ENCODE measurements at regions not wholly inside any gene's neighbourhood (a gene's known extent, or its start where the extent isn't known, plus 50 kb on each side); places are given as distances from the start of the nearest gene placed in this dataset.
"Not testable (repeated sequence)": the region's sequence is repeated elsewhere in the genome, so short reads cannot be mapped to it uniquely, and the experiment has no call there.

- peaks cover 0 to 6% (median 3%) of the 10 kb centered on the region in 5 experiments for H3K9me3 ChIP-seq (ENCODE audit: control extremely low read depth in 1 of 5, control insufficient read depth in 4 of 5, insufficient read depth in 2 of 5, low read depth in 1 of 5, low read length in 4 of 5)
- WGBS (ENCODE audit: insufficient coverage), result 96% methylated on average over 2 of the region's 2 CpGs
- POLR2A ChIA-PET, result interaction anchor here (1.4 kb wide), 1 partner anchor 14 kb away, joined by 3 read pairs; no protein-coding TSS in a partner anchor
- H3K4me3 ChIP-seq (ENCODE audit: control insufficient read depth in 1 of 7, extremely low read depth in 1 of 7, insufficient read depth in 4 of 7, low read depth in 2 of 7, low read length in 6 of 7), result no peak overlapping the region
- no peak for DNase-seq
- no peaks in the 10 kb centered on the region for H3K27me3 ChIP-seq (replicated peaks in 2 of 5; ENCODE audit: control insufficient read depth in 4 of 5, insufficient read depth in 5 of 5, low read length in 4 of 5)
- CTCF ChIA-PET, result interaction anchor here (0.7 kb wide), 1 partner anchor 64 kb away, joined by 3 read pairs; no protein-coding TSS in a partner anchor
- H3K27ac ChIP-seq (ENCODE audit: insufficient read depth in 1 of 2, low read depth in 1 of 2, low read length in 2 of 2, poor library complexity in 1 of 2, severe bottlenecking in 2 of 2), result no peak overlapping the region
- H3K36me3 ChIP-seq (ENCODE audit: control insufficient read depth in 4 of 4, insufficient read depth in 4 of 4, low read length in 3 of 4), result peaks cover 0 to 4% (median 2%) of the 10 kb centered on the region in 4 experiments
- peaks cover 0 to 6% (median 0%) of the 10 kb centered on the region in 4 experiments for H3K4me1 ChIP-seq (ENCODE audit: control extremely low read depth in 1 of 4, control insufficient read depth in 4 of 4, insufficient read depth in 4 of 4, low read length in 3 of 4)
Observed at GRCh38 chr2:54040250-54040649, 69.5 kb upstream of the PSME4 start.

- no peak for DNase-seq
- POLR2A ChIA-PET, result interaction anchor here (0.6 kb wide), 1 partner anchor 69 kb away, joined by 4 read pairs; no protein-coding TSS in a partner anchor
- CTCF ChIA-PET, result interaction anchor here (1.2 kb wide), 1 partner anchor 28 kb away, joined by 3 read pairs; no protein-coding TSS in a partner anchor
Observed at GRCh38 chr2:54038835-54039234, 68.0 kb upstream of the PSME4 start.

GRCh38 chr2:54031288-54031687 is 60.5 kb upstream of the PSME4 start:
- H3K9me3 ChIP-seq (ENCODE audit: control extremely low read depth in 1 of 5, control insufficient read depth in 4 of 5, insufficient read depth in 2 of 5, low read depth in 1 of 5, low read length in 4 of 5); H3K4me3 ChIP-seq (ENCODE audit: control insufficient read depth in 1 of 7, extremely low read depth in 1 of 7, insufficient read depth in 4 of 7, low read depth in 2 of 7, low read length in 6 of 7); CTCF ChIA-PET; H3K36me3 ChIP-seq (ENCODE audit: control insufficient read depth in 4 of 4, insufficient read depth in 4 of 4, low read length in 3 of 4); H3K27me3 ChIP-seq (replicated peaks in 2 of 5; ENCODE audit: control insufficient read depth in 4 of 5, insufficient read depth in 5 of 5, low read length in 4 of 5); POLR2A ChIA-PET; H3K4me1 ChIP-seq (ENCODE audit: control extremely low read depth in 1 of 4, control insufficient read depth in 4 of 4, insufficient read depth in 4 of 4, low read length in 3 of 4); DNase-seq; H3K27ac ChIP-seq (ENCODE audit: insufficient read depth in 1 of 2, low read depth in 1 of 2, low read length in 2 of 2, poor library complexity in 1 of 2, severe bottlenecking in 2 of 2): not testable (repeated sequence)
- WGBS (ENCODE audit: insufficient coverage), result no CpG with 5 or more reads among the region's 3 CpGs

More at GRCh38 chr2:54038835-54039234, 68.0 kb upstream of the PSME4 start:
- Histone ChIP-seq H3K27ac (ENCODE audit: insufficient read depth in 1 of 2, low read depth in 1 of 2, low read length in 2 of 2, poor library complexity in 1 of 2, severe bottlenecking in 2 of 2) (no peak overlapping the region), H3K36me3 (ENCODE audit: control insufficient read depth in 4 of 4, insufficient read depth in 4 of 4, low read length in 3 of 4) (peaks cover 0 to 4% (median 1%) of the 10 kb centered on the region in 4 experiments), H3K9me3 (ENCODE audit: control extremely low read depth in 1 of 5, control insufficient read depth in 4 of 5, insufficient read depth in 2 of 5, low read depth in 1 of 5, low read length in 4 of 5) (no peaks in the 10 kb centered on the region), H3K4me1 (ENCODE audit: control extremely low read depth in 1 of 4, control insufficient read depth in 4 of 4, insufficient read depth in 4 of 4, low read length in 3 of 4) (peaks cover 0 to 6% (median 0%) of the 10 kb centered on the region in 4 experiments), H3K27me3 (replicated peaks in 2 of 5; ENCODE audit: control insufficient read depth in 4 of 5, insufficient read depth in 5 of 5, low read length in 4 of 5) (no peaks in the 10 kb centered on the region), H3K4me3 (ENCODE audit: control insufficient read depth in 1 of 7, extremely low read depth in 1 of 7, insufficient read depth in 4 of 7, low read depth in 2 of 7, low read length in 6 of 7) (no peak overlapping the region)
- WGBS (ENCODE audit: insufficient coverage), result no CpG with 5 or more reads among the region's 1 CpG

- WGBS (ENCODE audit: insufficient coverage), result 100% methylated on average over 1 of the region's 2 CpGs
- ChIA-PET POLR2A (no interaction called here), CTCF (interaction anchor here (1.0 kb wide), 1 partner anchor 23 kb away, joined by 3 read pairs; no protein-coding TSS in a partner anchor)
- no peak overlapping the region for H3K27ac ChIP-seq (ENCODE audit: insufficient read depth in 1 of 2, low read depth in 1 of 2, low read length in 2 of 2, poor library complexity in 1 of 2, severe bottlenecking in 2 of 2)
- peaks cover 0 to 3% (median 0%) of the 10 kb centered on the region in 4 experiments for H3K36me3 ChIP-seq (ENCODE audit: control insufficient read depth in 4 of 4, insufficient read depth in 4 of 4, low read length in 3 of 4)
- H3K9me3 ChIP-seq (ENCODE audit: control extremely low read depth in 1 of 5, control insufficient read depth in 4 of 5, insufficient read depth in 2 of 5, low read depth in 1 of 5, low read length in 4 of 5), result peaks cover 0 to 2% (median 0%) of the 10 kb centered on the region in 5 experiments
- H3K27me3 ChIP-seq (replicated peaks in 2 of 5; ENCODE audit: control insufficient read depth in 4 of 5, insufficient read depth in 5 of 5, low read length in 4 of 5), result no peaks in the 10 kb centered on the region
- DNase-seq, result no peak
- no peaks in the 10 kb centered on the region for H3K4me1 ChIP-seq (ENCODE audit: control extremely low read depth in 1 of 4, control insufficient read depth in 4 of 4, insufficient read depth in 4 of 4, low read length in 3 of 4)
- no peak overlapping the region for H3K4me3 ChIP-seq (ENCODE audit: control insufficient read depth in 1 of 7, extremely low read depth in 1 of 7, insufficient read depth in 4 of 7, low read depth in 2 of 7, low read length in 6 of 7)
Observed at GRCh38 chr2:54030806-54031205, 60.0 kb upstream of the PSME4 start.

GRCh38 chr2:54030396-54030741 is 59.6 kb upstream of the PSME4 start:
- H3K27me3 ChIP-seq (replicated peaks in 2 of 5; ENCODE audit: control insufficient read depth in 4 of 5, insufficient read depth in 5 of 5, low read length in 4 of 5), result no peaks in the 10 kb centered on the region
- H3K9me3 ChIP-seq (ENCODE audit: control extremely low read depth in 1 of 5, control insufficient read depth in 4 of 5, insufficient read depth in 2 of 5, low read depth in 1 of 5, low read length in 4 of 5), result peaks cover 0 to 2% (median 0%) of the 10 kb centered on the region in 5 experiments
- no peak for DNase-seq
- H3K27ac ChIP-seq (ENCODE audit: insufficient read depth in 1 of 2, low read depth in 1 of 2, low read length in 2 of 2, poor library complexity in 1 of 2, severe bottlenecking in 2 of 2), result no peak overlapping the region
- H3K4me3 ChIP-seq (ENCODE audit: control insufficient read depth in 1 of 7, extremely low read depth in 1 of 7, insufficient read depth in 4 of 7, low read depth in 2 of 7, low read length in 6 of 7), result no peak overlapping the region
- ChIA-PET POLR2A (no interaction called here), CTCF (interaction anchor here (1.0 kb wide), 1 partner anchor 24 kb away, joined by 3 read pairs; no protein-coding TSS in a partner anchor)
- H3K4me1 ChIP-seq (ENCODE audit: control extremely low read depth in 1 of 4, control insufficient read depth in 4 of 4, insufficient read depth in 4 of 4, low read length in 3 of 4), result no peaks in the 10 kb centered on the region
- 88% methylated on average over 2 of the region's 9 CpGs for WGBS (ENCODE audit: insufficient coverage)
- peaks cover 0 to 3% (median 0%) of the 10 kb centered on the region in 4 experiments for H3K36me3 ChIP-seq (ENCODE audit: control insufficient read depth in 4 of 4, insufficient read depth in 4 of 4, low read length in 3 of 4)

- H3K36me3 ChIP-seq (ENCODE audit: control insufficient read depth in 4 of 4, insufficient read depth in 4 of 4, low read length in 3 of 4), result peaks cover 0 to 3% (median 0%) of the 10 kb centered on the region in 4 experiments
- no peaks in the 10 kb centered on the region for H3K4me1 ChIP-seq (ENCODE audit: control extremely low read depth in 1 of 4, control insufficient read depth in 4 of 4, insufficient read depth in 4 of 4, low read length in 3 of 4)
- H3K9me3 ChIP-seq (ENCODE audit: control extremely low read depth in 1 of 5, control insufficient read depth in 4 of 5, insufficient read depth in 2 of 5, low read depth in 1 of 5, low read length in 4 of 5), result peaks cover 0 to 2% (median 0%) of the 10 kb centered on the region in 5 experiments
- POLR2A ChIA-PET, result no interaction called here
- H3K27me3 ChIP-seq (replicated peaks in 2 of 5; ENCODE audit: control insufficient read depth in 4 of 5, insufficient read depth in 5 of 5, low read length in 4 of 5), result no peaks in the 10 kb centered on the region
- no peak overlapping the region for H3K27ac ChIP-seq (ENCODE audit: insufficient read depth in 1 of 2, low read depth in 1 of 2, low read length in 2 of 2, poor library complexity in 1 of 2, severe bottlenecking in 2 of 2)
- CTCF ChIA-PET, result interaction anchor here (1.0 kb wide), 1 partner anchor 24 kb away, joined by 3 read pairs; no protein-coding TSS in a partner anchor
- DNase-seq, result no peak
- WGBS (ENCODE audit: insufficient coverage), result 93% methylated on average over 7 of the region's 11 CpGs
- H3K4me3 ChIP-seq (ENCODE audit: control insufficient read depth in 1 of 7, extremely low read depth in 1 of 7, insufficient read depth in 4 of 7, low read depth in 2 of 7, low read length in 6 of 7), result no peak overlapping the region
Observed at GRCh38 chr2:54029721-54030395, 59.1 kb upstream of the PSME4 start.

GRCh38 chr2:54025463-54026075 is 54.8 kb upstream of the PSME4 start:
- H3K9me3 ChIP-seq (ENCODE audit: control extremely low read depth in 1 of 5, control insufficient read depth in 4 of 5, insufficient read depth in 2 of 5, low read depth in 1 of 5, low read length in 4 of 5), result peaks cover 0 to 12% (median 6%) of the 10 kb centered on the region in 5 experiments
- POLR2A ChIA-PET; H3K4me3 ChIP-seq (ENCODE audit: control insufficient read depth in 1 of 7, extremely low read depth in 1 of 7, insufficient read depth in 4 of 7, low read depth in 2 of 7, low read length in 6 of 7); H3K36me3 ChIP-seq (ENCODE audit: control insufficient read depth in 4 of 4, insufficient read depth in 4 of 4, low read length in 3 of 4); H3K27me3 ChIP-seq (replicated peaks in 2 of 5; ENCODE audit: control insufficient read depth in 4 of 5, insufficient read depth in 5 of 5, low read length in 4 of 5); H3K27ac ChIP-seq (ENCODE audit: insufficient read depth in 1 of 2, low read depth in 1 of 2, low read length in 2 of 2, poor library complexity in 1 of 2, severe bottlenecking in 2 of 2); DNase-seq; H3K4me1 ChIP-seq (ENCODE audit: control extremely low read depth in 1 of 4, control insufficient read depth in 4 of 4, insufficient read depth in 4 of 4, low read length in 3 of 4); CTCF ChIA-PET: not testable (repeated sequence)
- 90% methylated on average over 5 of the region's 6 CpGs for WGBS (ENCODE audit: insufficient coverage)
